Panc1 (cell line): ENCODE measurements at regions not wholly inside any gene's neighbourhood (a gene's known extent, or its start where the extent isn't known, plus 50 kb on each side); places are given as distances from the start of the nearest gene placed in this dataset.

Source experiments
- POLR2AphosphoS5 ChIP-seq: IDR thresholded peaks from 2 replicates; pipeline ENCODE4 v1.6.1; 2012; ENCODE audit warnings: mild to moderate bottlenecking, low read depth, low read length, moderate library complexity
- TF ChIP-seq, protein P1 (sequence below): fragments of 450-650 bp; IDR thresholded peaks from 2 replicates; pipeline ENCODE4 v1.5.1; 2017; ENCODE audit warnings: mild to moderate bottlenecking

DNA sequence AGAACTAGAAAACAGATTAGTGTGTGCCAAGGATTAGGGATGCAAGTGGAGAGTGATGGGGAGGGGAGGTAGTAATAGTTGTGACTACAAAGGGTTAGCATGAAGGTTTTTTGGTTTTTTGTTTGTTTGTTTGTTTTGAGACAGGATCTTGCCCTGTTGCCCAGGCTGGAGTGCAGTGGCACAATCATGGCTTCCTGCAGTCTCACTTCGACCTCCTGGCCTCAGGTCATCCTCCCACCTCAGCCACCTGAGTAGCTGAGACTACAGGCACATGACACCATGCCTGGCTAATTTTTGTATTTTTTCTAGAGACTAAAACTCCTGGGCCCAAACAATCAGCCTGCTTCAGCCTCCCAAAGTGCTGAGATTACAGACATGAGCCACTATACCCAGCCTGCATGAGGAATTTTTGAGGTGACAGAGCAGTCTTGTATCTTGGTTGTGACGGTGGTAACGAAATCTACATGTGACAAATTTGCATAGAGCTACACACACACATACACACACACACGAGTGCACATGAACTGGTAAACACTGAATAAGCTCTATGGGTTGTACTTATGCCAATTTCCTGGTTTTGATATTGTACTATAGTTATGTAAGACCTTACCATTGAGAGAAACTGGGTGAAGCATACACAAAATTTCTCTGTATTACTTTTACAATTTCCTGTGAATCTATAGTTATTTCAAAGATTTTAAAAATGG lies 59.6 kb upstream of the TOM1L1 start:
- TF ChIP-seq, protein P1, sequence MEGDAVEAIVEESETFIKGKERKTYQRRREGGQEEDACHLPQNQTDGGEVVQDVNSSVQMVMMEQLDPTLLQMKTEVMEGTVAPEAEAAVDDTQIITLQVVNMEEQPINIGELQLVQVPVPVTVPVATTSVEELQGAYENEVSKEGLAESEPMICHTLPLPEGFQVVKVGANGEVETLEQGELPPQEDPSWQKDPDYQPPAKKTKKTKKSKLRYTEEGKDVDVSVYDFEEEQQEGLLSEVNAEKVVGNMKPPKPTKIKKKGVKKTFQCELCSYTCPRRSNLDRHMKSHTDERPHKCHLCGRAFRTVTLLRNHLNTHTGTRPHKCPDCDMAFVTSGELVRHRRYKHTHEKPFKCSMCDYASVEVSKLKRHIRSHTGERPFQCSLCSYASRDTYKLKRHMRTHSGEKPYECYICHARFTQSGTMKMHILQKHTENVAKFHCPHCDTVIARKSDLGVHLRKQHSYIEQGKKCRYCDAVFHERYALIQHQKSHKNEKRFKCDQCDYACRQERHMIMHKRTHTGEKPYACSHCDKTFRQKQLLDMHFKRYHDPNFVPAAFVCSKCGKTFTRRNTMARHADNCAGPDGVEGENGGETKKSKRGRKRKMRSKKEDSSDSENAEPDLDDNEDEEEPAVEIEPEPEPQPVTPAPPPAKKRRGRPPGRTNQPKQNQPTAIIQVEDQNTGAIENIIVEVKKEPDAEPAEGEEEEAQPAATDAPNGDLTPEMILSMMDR = no peak
- TF ChIP-seq POLR2AphosphoS5 = no peak
